Nephron progenitor cell (in vitro differentiated cells): ENCODE measurements at regions not wholly inside any gene's neighbourhood (a gene's known extent, or its start where the extent isn't known, plus 50 kb on each side); places are given as distances from the start of the nearest gene placed in this dataset.

Experiments
- DNase-seq: peaks from one replicate; pipeline ENCODE4 v3.0.0; 2021
- H3K27ac Mint-ChIP-seq: 2 replicates; pipeline ENCODE4 v1.8.0; 2021; ENCODE audit warnings: mild to moderate bottlenecking, moderate library complexity, mixed read lengths
- H3K27me3 Mint-ChIP-seq: 2 replicates; pipeline ENCODE4 v1.8.0; 2021; ENCODE audit warnings: mild to moderate bottlenecking, low read depth, mixed read lengths; ENCODE audit not compliant: poor library complexity
- H3K36me3 Mint-ChIP-seq: 2 replicates; pipeline ENCODE4 v1.8.0; 2021; ENCODE audit warnings: low read depth, mixed read lengths
- H3K4me1 Mint-ChIP-seq: 2 replicates; pipeline ENCODE4 v1.8.0; 2021; ENCODE audit warnings: mixed read lengths
- H3K4me3 Mint-ChIP-seq: 2 replicates; pipeline ENCODE4 v1.8.0; 2021; ENCODE audit warnings: mild to moderate bottlenecking, moderate library complexity, mixed read lengths
- H3K9me3 Mint-ChIP-seq: 2 replicates; pipeline ENCODE4 v1.8.0; 2021; ENCODE audit warnings: mild to moderate bottlenecking, moderate library complexity, mixed read lengths
- TF ChIP-seq, protein P1 (sequence below): fragments of 200-600 bp; sonication (generic); IDR thresholded peaks from 2 replicates; pipeline ENCODE4 v1.5.0; 2021; ENCODE audit warnings: antibody characterized with exemption

DNA sequence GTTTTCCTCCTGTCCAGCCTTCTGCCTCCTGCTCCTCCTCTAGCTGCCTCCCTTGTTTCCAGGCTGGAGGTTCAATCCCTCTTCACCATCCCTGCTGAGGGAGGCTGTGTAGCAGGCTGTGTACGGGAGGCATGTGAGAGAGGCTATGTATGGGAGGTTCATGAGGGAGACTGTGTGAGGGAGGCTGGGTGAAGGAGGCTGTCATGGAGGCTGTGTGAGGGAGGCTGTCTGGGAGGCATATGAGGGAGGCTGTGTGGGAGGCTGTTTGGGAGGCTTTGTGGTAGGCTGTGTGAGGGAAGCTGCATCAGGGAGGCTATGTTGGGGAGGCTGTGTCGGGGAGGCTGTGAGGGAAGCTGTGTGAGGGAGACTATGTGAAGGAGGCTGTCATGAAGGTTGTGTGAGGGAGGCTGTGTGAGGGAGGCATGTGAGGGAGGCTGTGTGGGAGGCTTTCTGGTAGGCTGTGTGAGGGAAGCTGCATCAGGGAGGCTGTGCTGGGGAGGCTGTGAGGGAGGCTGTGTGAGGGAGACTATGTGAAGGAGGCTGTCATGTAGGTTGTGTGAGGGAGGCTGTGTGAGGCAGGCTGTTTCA lies 123.7 kb upstream of the RNF32 start:
- TF ChIP-seq, protein P1, sequence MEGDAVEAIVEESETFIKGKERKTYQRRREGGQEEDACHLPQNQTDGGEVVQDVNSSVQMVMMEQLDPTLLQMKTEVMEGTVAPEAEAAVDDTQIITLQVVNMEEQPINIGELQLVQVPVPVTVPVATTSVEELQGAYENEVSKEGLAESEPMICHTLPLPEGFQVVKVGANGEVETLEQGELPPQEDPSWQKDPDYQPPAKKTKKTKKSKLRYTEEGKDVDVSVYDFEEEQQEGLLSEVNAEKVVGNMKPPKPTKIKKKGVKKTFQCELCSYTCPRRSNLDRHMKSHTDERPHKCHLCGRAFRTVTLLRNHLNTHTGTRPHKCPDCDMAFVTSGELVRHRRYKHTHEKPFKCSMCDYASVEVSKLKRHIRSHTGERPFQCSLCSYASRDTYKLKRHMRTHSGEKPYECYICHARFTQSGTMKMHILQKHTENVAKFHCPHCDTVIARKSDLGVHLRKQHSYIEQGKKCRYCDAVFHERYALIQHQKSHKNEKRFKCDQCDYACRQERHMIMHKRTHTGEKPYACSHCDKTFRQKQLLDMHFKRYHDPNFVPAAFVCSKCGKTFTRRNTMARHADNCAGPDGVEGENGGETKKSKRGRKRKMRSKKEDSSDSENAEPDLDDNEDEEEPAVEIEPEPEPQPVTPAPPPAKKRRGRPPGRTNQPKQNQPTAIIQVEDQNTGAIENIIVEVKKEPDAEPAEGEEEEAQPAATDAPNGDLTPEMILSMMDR = no peak
- H3K9me3 Mint-ChIP-seq = peaks cover 5% of the 10 kb centered on the region
- H3K36me3 Mint-ChIP-seq = no peaks in the 10 kb centered on the region
- no peak for DNase-seq
- no peak overlapping the region for H3K27ac Mint-ChIP-seq
- peaks cover 6% of the 10 kb centered on the region for H3K27me3 Mint-ChIP-seq
- H3K4me3 Mint-ChIP-seq = no peak overlapping the region
- H3K4me1 Mint-ChIP-seq = peaks cover 7% of the 10 kb centered on the region

DNA sequence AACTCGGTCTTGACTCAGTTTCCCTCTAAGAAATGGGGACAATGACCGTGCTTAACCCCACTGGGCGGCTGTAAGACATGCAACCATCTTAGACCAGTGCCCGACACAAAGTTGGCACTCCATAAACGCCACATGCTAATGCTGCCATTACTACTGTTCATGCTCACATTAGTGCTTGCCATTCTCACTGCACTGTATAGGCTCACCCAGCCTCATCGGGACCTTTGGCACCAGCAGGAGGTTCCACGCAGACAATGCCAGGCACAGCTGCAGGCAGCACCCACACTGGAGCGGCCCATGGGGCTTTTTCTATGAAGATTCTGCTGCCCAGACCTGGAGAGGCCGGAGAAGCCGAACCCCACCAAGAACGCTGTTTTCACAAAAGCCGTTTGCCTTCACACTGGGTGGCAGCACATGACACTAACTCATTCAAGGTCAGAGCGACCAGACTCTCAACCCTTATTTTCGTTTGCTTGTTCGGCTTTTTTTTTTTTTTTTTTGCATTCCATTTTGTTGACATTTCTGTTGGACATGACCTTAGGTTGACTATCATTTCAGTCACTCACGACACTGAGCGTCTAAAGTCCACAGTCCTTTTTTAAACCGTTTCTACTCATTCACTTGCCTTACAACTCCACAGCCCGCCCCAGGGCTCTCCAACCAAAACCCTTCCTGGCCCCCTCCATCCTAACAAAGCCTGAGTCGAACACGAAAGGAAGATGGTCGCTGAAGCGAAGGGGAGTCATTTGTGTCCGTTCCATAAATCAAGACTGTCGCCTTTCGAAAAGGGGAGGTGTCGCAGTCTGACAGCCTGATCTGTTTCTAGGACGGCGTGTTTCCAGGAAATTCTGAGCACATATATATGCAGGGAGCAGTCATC lies 124.4 kb upstream of the RNF32 start:
- H3K4me1 Mint-ChIP-seq = peaks cover 7% of the 10 kb centered on the region
- H3K9me3 Mint-ChIP-seq = peaks cover 9% of the 10 kb centered on the region
- TF ChIP-seq, protein P1 = no peak
- H3K36me3 Mint-ChIP-seq = peaks cover 3% of the 10 kb centered on the region
- peak overlapping the region; percentile 51 for H3K27ac Mint-ChIP-seq
- peaks cover 6% of the 10 kb centered on the region for H3K27me3 Mint-ChIP-seq
- peak; percentile 16 for DNase-seq
- peak overlapping the region; percentile 19 for H3K4me3 Mint-ChIP-seq

DNA sequence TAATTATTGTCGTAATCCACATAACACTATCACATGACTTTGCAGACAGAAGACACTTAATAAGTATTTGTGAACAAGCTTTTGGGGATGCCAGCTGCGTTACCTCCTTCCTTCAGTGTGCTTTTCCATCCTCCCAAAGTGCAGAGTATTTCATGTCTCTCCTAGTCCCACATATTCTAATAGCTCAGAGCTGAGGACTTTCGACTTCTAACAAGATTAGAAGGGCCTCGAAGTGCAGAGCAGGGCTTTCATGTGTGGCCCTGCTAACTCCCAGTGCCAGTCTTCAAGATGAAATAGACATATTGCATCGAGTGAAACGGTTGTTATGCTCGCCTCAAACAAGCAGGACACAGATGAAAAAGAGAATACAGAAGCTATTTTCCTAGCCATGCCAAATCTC lies 125.7 kb upstream of the RNF32 start:
- DNase-seq = no peak
- Mint-ChIP-seq H3K4me3 (no peak overlapping the region), H3K36me3 (peaks cover 7% of the 10 kb centered on the region), H3K4me1 (peaks cover 7% of the 10 kb centered on the region), H3K27me3 (peaks cover 4% of the 10 kb centered on the region), H3K27ac (no peak overlapping the region), H3K9me3 (peaks cover 22% of the 10 kb centered on the region)
- TF ChIP-seq, protein P1 = no peak

DNA sequence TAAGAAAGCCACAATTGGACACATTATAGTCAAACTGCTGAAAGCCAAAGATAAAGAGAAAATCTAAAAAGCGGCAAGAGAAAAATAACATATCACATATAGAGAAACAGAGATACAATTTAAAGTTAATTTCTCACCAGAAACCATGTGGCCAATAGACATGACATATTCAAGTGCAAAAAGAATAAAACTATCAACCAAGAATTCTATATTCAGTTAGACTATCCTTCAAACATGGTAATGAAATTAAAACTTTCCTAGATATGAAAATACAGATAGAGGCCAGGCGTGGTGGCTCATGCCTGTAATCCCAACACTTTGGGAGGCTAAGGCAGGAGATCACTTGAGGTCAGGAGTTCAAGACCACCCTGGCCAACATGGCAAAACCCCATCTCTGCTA lies 129.1 kb upstream of the RNF32 start:
- no peak for DNase-seq
- TF ChIP-seq, protein P1 = no peak
- peaks cover 39% of the 10 kb centered on the region for H3K9me3 Mint-ChIP-seq
- H3K36me3 Mint-ChIP-seq = peaks cover 7% of the 10 kb centered on the region
- H3K4me3 Mint-ChIP-seq = no peak overlapping the region
- no peak overlapping the region for H3K27ac Mint-ChIP-seq
- H3K27me3 Mint-ChIP-seq = peaks cover 10% of the 10 kb centered on the region
- H3K4me1 Mint-ChIP-seq = peaks cover 4% of the 10 kb centered on the region

DNA sequence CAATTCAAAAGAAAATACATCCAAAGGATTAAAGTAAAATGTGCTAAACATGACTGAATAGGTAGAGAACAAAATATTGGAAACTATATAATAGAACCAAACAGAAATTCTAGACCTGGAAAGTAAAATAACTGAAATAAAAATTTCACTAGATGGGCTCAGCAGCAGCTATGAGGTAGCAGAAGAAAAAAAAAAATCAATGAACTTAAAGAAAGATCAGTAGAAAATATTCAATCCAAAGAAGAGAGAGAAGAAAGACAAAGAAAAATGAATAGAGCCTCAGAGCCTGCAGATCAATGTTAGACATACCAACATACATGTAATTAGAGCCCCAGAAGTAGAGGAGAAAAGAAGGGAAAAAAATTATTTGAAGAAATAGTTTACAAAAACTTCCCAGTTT lies 129.6 kb upstream of the RNF32 start:
- Mint-ChIP-seq H3K4me1 (no peaks in the 10 kb centered on the region), H3K9me3 (peaks cover 39% of the 10 kb centered on the region), H3K27ac (no peak overlapping the region), H3K27me3 (peaks cover 10% of the 10 kb centered on the region), H3K36me3 (peaks cover 7% of the 10 kb centered on the region), H3K4me3 (no peak overlapping the region)
- DNase-seq = no peak
- TF ChIP-seq, protein P1 = no peak
